ENCODE measurements at regions not wholly inside any gene's neighbourhood (a gene's known extent, or its start where the extent isn't known, plus 50 kb on each side); places are given as distances from the start of the nearest gene placed in this dataset.

DNA sequence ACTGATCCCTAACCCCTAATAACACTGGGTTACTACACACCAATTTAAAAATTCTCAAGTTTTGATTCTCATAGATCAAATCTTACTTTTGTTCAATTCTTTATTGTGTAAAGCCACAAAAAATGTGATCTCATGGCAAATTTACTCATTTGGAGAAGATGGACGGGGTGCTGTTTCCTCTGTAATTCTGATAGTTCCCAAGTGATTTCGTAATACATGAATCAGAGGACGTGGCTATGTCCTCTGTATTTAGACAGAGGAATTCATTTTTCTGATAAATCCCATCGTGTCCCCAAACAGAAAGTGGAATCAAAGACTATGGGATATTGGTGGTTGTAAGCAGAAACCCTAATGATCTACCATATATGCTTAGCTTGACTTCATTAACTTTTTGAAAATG, 76.6 kb upstream of the GNG2 start:
- TF ChIP-seq POLR2A (IDR thresholded peaks at IDR 0.05) = no peak
- TF ChIP-seq, protein P1, sequence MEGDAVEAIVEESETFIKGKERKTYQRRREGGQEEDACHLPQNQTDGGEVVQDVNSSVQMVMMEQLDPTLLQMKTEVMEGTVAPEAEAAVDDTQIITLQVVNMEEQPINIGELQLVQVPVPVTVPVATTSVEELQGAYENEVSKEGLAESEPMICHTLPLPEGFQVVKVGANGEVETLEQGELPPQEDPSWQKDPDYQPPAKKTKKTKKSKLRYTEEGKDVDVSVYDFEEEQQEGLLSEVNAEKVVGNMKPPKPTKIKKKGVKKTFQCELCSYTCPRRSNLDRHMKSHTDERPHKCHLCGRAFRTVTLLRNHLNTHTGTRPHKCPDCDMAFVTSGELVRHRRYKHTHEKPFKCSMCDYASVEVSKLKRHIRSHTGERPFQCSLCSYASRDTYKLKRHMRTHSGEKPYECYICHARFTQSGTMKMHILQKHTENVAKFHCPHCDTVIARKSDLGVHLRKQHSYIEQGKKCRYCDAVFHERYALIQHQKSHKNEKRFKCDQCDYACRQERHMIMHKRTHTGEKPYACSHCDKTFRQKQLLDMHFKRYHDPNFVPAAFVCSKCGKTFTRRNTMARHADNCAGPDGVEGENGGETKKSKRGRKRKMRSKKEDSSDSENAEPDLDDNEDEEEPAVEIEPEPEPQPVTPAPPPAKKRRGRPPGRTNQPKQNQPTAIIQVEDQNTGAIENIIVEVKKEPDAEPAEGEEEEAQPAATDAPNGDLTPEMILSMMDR (IDR thresholded peaks at IDR 0.05) = no peak
- no peak for TF ChIP-seq POLR2AphosphoS5 (IDR thresholded peaks at IDR 0.05; ENCODE audit: insufficient read depth in 1 of 2, low read depth in 1 of 2)

Data from vagina (tissue), 2 donors.